NCI-H1048 (cell line): ENCODE measurements at regions not wholly inside any gene's neighbourhood (a gene's known extent, or its start where the extent isn't known, plus 50 kb on each side); places are given as distances from the start of the nearest gene placed in this dataset.
A peak's percentile ranks its signal among the peaks of the same experiment; 100 is the strongest.

Experiments used
- DNase-seq: peaks from one replicate; lab custom pipeline; 2025; lab: John Stamatoyannopoulos, UW

DNA sequence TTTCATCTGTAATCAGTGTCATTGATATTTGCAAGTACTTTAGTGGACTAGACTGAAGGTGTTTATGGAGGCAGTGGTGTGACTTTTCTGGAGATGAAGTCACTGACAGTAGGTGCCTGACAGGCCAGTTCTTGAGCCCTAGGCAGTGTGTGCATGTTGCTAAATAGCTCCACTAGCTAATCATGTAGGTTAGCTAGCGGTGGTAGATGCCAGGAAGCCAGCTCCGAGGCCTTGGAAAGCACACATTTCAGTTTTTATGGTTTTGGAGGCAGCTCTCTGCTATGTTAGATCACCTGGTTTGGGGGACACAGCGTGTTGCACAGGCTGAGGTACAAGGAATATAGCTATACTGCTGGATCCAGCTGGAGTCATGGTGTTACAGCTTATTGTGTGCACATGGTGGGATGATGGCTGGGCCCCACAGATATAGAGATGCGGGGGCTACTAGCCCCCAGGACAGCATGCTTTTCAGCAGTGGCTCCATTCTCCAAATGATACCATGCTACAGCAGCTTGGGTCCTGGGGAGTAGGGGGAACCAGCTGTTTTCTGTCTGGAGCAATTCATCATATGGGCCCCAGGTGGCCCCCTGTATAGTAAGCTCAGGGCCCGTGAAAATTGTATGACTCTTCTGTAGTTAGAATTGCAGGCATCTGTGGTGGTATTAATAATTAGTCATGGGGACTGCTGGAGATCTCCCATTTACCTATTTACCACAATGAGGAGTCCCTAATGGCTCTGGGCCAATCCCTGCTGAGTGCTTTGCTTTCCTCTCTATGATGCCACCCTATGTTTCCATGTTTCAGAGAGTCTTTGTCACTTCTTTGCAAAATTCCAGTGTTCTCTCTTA is 367.2 kb upstream of the LMO3 start:
- no peak for DNase-seq

DNA sequence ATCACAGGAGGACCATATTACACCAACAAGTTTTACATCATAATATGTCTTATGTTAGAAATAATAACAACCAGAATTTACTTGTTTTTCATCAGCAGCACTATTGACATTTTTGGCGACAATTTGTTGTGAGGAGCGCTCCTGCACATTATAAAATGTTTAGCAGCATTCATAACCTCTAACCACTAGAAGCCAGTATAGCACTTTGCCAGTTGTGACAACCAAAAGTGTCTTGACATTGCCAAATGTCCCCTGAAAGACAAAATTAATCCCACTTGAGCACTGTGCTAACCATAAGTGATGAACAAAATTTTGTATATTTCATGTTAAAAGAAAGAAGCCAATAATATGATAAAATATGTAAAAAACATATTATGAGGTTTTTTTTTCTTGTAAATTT is 356.9 kb upstream of the LMO3 start:
- no peak for DNase-seq

DNA sequence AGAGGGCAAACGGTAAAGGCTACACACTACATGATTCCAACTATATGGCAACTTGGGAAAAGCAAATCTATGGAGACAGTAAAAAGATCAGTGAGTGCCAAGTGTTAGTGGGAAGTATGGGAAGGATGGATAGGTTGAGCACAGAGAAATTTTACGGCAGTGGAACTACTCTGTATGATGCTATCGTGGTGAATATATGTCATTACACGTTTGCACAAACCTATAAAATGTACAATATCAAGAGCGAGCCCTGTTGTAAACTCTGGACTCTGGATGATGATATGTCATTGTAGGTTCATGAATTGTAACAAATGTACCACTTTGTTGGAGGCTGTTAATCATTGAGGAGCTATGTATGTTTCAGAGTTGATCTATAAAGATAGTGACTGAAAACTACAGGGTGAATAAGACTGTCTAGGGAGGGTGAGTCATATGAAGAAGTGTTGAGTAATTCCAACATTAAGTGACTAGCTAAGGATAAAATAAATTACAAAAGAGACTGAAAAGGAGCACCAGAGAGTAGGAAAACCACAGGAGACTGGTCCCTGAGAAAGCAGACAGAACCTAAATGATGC is 349.2 kb upstream of the LMO3 start:
- no peak for DNase-seq

DNA sequence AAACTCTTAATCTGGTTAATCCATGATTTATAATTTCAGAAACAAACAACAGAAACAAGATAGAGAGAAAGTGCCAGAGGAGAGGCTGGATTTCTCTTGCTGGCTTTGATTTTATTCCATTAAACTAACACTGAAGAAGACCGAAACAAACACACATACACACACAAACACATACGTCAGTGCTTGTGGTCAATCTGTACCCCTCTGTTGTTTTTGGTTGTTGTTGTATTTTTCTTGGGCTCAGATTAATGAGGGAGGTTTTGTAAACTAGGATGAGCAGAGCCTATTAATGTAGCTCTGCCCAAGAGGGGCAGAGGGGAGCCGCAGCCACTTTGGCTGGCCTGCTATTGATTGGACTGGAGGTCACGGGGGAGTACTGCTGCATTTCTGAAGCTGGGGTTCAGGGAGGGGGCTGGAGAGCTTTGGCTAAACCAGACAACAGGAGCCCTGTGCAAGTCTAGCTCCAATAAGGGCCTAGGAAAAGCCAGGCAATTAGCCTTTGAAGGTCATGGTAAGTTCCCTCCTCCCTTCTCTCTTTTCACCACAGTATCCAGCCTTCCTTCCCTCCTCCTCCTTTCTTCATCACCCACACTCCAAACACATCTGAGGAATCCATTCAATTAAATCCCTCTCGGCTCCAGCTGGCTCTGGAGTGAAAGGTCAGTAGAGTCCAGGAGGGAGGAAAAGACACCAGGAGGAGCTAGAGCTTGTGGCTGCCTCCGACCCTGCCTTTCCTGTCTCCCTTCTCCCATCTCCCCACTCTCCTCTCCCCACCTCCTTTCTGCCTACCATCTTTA is 344.1 kb upstream of the LMO3 start:
- no peak for DNase-seq

DNA sequence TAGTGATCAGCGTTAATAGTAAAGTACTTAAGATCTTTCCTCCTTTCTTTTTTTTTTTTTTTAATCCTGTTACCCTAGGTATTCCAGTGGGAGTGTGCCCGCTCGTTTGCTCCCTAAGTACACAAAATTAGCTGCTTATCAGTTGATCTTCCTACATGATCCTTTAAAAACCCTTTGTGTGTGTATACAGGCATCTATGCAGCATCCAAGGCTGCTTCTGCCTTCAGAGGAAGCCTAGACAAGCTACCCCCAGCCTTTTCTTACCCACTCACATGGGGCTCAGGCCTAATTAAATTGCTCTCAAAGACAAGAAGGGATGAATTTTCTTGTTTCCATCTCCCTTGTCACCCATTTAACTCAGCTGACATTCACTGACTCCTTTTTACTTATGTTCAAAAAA is 343.4 kb upstream of the LMO3 start:
- DNase-seq: no peak

DNA sequence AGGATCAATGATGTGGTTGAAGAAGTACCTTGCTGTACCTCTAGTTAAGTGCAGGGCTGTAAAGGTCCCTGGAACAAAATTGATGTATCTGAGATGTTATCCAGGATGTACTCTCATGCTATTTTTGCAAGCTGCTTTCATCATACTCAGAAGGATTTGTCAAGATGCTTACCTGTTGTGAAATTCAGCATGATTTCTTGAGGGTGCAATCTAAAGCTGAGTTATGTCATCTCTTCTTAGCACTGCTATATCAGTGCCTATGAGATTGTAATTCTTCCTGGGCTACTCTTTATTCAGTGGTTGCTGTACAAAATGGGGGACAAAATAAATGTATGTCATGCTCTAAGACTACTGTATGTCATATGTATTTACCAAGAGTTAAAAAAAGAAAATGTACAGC is 340.7 kb upstream of the LMO3 start:
- no peak for DNase-seq

DNA sequence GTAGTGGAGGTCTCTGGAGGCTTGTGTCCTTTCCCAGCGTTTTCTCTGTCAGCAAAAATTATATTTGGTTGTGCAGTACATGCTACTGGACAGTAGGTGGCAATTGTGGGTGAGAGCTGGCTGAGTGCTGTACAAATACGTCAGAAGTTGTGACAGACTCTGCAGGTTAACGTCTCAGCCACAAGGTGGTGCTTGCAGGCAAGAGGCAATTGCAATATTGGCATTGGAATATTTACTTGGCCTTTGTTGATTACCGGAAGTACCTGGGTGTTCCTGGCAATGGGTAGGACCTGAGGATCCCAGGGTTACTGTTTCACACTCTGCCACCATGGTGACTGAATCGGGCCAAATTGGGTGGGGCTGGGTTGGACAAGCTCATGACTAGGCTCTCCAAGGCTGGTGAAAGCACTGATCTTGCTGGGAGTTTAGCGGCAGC is 333.9 kb upstream of the LMO3 start:
- DNase-seq: peak; percentile 47

DNA sequence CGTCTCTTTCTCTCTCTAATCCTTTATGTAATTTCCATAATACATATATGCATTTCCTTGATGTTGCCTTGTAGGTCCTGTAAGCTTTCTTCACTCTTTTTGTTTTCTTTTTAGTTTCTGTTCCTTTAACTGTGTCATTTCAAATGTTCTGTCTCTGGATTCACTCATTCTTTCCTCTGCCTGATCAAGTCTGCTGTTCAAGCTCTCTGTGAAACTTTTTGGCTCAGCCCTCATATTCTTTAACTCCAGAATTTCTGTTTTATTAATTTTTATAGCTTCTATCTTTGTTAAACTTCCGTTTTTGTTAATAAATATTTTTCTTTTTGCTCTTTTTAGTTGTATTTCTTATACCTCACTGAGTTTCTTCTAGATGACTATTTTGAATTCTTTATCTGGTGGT is 321.3 kb upstream of the LMO3 start:
- DNase-seq: no peak

DNA sequence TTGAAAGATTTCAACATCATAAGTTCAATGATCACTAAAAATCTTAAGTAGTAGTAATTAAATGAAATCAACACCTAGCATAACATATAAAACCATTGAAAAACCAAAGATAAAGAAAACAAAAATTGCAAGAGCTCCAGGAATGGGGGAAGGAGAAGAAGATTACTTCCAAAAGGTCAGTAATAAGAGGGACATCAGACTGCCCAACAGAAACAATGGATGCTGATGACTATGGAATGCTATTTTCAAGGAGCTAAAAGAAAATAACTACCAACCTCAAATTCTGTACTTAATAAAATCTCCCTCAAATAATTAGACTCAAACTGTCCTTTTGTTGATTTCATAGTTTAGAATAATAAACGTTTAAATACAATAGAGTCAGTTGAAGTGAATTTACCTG is 314.5 kb upstream of the LMO3 start:
- DNase-seq: no peak

DNA sequence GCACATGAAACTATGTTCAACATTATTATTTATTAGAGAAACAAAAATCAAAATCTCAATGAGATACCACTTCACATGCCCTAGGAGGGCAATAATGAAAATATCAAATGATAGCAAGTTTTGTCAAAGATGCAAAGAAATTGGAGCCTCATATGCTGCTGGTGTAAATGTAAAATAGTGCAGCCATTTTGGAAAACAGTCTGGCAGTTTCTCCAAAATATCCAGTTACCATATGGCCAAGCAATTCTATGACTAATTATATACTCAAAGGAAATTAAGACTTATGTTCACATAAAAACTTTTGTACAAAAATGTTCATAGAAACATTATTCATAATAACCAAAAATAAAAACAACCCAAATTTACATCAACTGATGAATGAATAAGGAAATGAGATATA is 313.6 kb upstream of the LMO3 start:
- DNase-seq: no peak

DNA sequence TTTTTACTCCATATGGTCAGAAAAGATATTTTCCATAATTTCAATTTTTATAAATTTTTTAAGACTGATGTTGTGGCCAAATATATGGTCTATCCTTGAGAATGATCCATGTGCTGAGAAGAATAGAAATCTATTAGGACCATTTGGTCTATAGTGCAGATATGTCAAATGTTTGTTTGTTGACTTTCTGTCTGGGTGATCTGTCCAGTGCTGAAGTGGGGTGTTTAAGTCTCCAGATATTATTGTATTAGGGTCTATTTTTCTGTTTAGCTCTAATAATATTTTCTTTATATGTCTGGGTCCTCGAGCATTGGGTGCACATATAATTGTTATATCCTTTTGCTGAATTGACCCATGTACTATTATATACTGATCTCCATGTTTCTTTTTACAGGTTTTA is 308.9 kb upstream of the LMO3 start:
- no peak for DNase-seq

DNA sequence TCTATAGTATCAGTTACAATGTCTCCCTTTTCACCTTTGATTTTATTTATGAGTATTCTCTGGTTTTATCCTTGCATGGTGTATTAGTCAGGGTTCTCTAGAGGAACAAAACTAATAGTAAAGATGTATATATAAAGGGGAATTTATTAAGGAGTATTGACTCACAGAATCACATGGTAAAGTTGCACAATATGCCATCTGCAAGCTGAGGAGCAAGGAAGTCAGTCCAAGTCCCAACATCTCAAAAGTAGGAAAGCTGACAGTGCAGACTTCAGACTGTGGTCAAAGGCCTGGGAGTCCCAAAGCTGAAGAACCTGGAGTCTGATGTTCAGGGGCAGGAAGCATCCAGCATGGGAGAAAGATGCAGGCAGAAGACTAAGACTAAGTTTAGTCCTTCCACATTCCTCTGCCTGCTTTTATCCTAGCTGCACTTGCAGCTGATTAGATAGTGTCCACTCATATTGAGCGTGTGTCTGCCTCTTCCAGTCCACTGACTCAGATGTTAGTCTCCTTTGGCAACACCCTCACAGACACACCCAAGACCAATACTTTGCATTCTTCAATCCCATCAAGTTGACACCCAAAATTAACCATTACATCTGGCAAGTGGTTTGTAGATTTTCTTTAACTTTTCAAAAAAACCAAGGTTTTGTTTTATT is 308.0 kb upstream of the LMO3 start:
- DNase-seq: no peak

DNA sequence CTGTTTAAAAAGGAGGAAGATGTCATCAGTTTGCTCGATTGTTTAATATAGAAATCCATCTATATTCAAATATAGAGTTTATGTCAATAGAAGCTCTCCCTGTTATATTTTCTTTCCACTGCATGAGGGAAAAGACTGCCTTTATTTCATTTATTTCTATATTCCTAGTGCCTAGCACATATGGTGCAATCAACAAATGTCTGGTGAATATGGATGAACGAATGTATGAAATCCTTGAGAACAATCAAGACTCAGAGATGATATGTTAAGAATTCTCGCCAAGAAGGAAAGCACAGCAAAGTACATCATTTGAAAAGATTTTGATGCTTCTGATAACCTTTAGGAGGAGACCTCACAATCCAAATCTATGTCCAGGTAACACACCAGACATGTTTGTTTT is 296.0 kb upstream of the LMO3 start:
- DNase-seq: no peak

DNA sequence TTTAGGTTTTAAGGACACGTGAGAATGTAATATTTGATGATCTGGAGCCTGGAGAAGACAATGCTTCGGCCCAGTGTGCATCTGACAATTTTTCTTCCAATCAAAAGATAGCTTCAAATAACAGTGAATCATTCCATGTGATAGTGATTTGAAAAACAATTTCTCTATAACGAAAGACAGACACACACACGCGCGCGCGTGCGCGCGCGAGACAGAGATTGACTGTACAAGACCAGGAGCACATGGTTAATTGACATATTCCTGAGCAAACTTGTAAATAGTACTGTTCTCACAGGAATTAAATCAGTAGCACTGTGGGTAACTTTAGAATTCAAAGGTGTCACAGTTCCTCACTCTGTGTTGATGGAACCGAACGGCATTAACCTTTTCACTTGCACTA is 287.5 kb upstream of the LMO3 start:
- DNase-seq: no peak

DNA sequence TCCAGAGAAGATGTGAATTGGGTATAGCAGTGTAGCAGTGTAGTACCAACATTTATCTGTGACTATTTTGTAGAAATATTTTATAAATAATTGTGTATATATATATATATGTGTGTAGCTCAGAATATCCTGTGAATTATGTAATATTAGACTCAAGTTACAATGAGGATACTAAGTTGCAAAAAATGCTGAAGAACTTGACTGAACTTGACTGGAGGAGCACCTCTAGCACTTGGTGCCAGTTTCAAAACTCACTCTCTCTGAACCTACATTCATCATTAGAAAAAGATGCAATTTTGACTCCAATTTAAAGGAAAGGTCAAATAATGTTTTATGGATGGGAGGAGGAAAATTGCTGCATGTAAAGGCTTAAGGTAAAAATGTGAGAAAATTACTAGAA is 285.7 kb upstream of the LMO3 start:
- no peak for DNase-seq

DNA sequence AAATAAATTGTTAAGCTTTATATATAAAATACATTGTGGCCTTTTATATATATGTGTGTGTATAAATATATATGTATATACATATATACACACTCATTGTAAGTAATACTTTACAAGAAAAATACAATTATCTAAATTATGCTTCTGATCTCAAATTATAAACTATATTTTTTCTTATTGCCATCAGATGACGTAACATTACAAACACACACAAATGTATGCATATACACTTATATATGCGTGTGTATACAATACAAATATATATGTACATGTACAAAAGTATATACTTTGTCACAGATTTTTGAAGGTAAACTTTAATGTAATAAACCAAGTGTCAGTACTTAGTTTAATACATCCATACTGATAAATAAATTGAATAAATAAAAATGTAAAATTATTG is 278.9 kb upstream of the LMO3 start:
- DNase-seq: no peak

DNA sequence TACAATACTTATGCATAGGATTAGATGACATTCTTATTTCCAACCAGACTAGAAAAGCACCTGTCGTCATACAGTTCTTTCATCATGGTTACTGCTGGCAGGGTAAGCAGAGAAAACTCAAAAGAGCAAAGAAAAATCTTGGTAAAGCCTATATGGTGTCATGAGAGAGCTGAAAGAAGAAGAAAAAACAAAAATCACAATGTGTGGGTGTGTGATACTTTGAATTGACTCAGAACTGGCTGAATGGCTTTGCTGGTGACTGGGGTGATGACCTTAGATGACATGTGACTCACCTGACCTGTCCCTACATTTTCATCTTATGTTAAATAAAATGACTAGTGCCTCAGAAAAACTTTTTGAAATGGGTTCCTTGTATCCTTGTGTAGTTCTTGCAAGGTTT is 278.1 kb upstream of the LMO3 start:
- DNase-seq: no peak

DNA sequence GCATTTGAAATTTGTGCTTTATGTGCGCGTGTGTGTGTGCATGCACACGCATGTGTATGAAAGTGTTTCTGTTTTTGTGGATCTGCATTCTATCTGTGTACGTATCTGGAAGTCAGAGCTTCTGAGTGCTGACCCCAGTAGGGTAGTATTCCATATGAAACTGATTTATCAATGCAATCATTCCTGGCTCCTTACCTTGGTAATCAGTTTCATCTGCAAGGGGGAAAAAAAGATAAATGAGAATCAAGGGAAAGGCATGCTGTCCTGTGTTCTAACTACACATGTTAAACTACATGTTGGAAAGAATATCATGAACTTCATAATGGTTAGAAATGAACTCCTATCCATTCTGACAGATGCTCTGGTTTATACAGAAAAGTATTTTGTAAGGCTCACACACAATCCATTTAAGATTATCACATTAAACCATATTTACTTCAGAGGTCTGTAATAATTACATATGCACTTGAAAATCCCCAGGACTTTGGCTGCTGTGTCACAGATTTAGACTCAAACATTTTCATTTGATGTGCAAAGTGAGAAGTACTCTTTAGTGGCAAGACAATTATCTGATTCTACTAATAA is 276.1 kb upstream of the LMO3 start:
- no peak for DNase-seq

DNA sequence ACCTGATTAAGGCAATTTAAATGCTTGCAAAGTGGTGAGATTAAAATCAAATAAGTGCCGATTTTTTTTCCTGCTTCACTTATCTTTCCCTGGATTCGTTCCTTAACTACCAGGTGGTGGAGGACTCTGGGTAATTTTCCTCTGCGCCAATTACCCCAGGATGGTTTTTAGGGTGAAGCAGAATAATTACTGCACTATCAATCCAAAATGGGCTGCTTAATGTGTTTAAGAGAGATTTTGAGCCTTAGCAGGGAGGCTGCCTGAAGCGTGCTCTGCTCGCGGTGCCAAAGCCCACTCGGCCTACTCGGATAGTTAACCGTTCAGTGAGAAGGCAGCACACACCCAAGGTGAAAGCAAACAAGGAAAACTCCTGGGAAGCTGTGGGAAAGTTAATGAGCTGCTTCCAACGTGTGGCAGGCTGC is 274.9 kb upstream of the LMO3 start:
- no peak for DNase-seq

DNA sequence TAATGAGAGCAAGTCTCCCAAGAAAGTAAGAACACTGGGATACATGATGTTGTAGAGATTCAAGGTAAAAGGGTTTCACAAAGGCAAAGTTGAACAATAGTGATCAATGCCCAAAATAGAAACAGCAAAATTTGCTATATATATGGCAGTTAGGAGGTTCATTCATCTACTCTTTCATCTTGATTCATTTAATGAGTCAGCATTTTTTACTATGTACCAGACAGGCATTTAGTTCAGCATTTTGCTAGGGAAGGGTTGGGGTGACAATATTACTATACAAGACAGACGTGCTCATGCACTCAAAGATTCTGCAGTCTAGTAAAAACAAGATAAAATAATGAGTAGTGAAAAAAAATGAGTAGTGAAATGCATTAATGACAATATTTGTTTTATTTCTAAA is 264.9 kb upstream of the LMO3 start:
- no peak for DNase-seq

DNA sequence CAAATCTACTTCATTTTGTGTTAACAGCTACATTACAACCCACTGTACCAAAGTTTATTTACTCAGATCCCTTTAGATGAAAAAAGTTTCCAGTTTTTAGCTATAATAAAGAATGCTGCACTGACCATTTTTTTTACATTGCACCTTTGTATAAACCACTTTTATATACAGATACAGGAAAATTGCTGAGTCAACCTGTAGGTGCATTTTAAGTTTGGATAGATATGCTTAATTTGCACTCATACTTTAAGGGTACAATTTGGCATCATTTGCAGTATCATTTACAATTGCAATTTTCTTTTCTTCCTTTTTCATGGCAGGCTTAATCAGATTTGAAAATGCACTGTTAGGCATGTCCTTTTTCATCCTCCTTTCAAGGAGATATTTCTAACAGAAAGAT is 257.8 kb upstream of the LMO3 start:
- no peak for DNase-seq

DNA sequence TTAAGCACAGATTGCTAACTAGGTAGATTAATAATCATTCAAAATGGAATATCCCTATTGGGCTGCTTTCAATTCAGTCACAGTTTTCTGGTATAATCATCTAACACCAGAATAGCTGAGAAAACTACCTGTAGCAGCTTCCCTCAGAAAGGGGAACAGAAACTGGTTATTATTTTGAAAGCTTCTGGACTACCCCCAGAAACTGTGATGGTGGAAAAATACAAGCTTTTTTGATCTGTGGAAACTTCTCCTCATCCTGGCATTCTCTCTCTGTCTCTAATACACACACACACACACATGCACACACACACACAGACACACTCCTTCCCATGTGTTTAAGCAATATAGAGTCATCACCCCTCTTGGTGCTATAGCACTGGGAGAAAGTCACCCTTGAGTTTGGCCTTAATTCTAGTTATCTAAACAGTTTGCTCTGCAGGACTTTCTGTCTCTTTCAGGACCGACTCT is 251.5 kb upstream of the LMO3 start:
- no peak for DNase-seq
